Omental fat pad (tissue), 3 donors: ENCODE measurements at regions not wholly inside any gene's neighbourhood (a gene's known extent, or its start where the extent isn't known, plus 50 kb on each side); places are given as distances from the start of the nearest gene placed in this dataset.

ENCODE experiments used
- ATAC-seq: fragments of 150-250 bp; one replicate; pipeline ENCODE4 v1.9.1; 2016; ENCODE audit warnings: mild to moderate bottlenecking, moderate library complexity; ENCODE audit not compliant: low FRiP score
- DNase-seq: peaks from one replicate; pipeline ENCODE4 v3.0.0-alpha.2; 2019; ENCODE audit warnings: low spot score
- TF ChIP-seq, protein P1 (sequence below), 3 donors: fragments of 450-650 bp; IDR thresholded peaks; one replicate each; pipeline ENCODE4 v1.5.1; 2016 to 2017; ENCODE audit warnings: antibody characterized with exemption in 3 of 3, mild to moderate bottlenecking in 3 of 3, moderate library complexity in 2 of 3

DNA sequence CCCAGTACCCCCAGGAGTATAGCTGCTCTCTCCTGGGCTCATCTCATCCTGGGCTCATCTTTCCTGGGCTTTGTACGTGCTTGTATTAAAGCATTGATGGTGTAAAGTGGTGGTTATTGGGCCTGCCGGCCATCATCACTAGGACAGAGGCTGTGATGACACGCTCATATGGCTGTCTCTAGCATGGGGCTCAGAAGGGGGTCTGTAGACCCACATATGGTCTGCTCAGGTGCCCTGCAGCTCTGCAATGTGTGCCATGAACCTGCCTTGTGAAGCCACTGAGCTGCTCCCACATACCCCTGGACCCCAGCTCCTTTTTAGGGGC is 143.4 kb downstream of the CDC5L start:
- ATAC-seq, result no peak
- DNase-seq, result no peak
- TF ChIP-seq, protein P1, sequence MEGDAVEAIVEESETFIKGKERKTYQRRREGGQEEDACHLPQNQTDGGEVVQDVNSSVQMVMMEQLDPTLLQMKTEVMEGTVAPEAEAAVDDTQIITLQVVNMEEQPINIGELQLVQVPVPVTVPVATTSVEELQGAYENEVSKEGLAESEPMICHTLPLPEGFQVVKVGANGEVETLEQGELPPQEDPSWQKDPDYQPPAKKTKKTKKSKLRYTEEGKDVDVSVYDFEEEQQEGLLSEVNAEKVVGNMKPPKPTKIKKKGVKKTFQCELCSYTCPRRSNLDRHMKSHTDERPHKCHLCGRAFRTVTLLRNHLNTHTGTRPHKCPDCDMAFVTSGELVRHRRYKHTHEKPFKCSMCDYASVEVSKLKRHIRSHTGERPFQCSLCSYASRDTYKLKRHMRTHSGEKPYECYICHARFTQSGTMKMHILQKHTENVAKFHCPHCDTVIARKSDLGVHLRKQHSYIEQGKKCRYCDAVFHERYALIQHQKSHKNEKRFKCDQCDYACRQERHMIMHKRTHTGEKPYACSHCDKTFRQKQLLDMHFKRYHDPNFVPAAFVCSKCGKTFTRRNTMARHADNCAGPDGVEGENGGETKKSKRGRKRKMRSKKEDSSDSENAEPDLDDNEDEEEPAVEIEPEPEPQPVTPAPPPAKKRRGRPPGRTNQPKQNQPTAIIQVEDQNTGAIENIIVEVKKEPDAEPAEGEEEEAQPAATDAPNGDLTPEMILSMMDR (IDR thresholded peaks at IDR 0.05), result no peak

DNA sequence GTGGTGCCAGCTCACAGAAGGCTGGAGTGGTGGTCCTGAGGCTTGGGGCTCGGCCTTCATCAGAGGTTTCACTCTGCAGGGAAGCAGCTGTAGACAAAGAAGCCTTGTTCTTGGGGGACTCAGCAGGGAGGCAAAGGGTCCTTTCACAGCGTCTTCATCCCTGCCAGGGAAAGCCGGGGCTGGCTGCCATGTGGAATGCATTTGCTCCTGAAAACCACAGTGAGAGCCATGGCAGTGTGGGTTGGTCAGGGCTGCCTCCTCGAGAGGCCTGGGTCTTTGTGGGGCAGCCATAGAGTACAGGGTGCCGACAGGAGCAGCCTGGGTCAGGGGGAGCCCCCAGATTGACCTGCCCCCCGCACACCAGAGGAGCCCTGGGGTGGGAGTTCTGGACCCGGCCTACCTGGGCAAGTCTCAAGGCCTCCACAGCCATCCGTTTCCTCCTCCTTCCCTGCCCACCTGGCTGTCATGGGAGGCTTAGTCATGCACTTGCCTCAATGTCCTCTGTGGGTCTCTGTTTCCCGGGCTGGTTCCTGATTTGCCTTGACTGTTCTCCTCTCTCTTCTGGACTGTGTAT is 144.0 kb downstream of the CDC5L start:
- no peak for ATAC-seq
- TF ChIP-seq, protein P1 (IDR thresholded peaks at IDR 0.05), result no peak
- DNase-seq, result no peak

DNA sequence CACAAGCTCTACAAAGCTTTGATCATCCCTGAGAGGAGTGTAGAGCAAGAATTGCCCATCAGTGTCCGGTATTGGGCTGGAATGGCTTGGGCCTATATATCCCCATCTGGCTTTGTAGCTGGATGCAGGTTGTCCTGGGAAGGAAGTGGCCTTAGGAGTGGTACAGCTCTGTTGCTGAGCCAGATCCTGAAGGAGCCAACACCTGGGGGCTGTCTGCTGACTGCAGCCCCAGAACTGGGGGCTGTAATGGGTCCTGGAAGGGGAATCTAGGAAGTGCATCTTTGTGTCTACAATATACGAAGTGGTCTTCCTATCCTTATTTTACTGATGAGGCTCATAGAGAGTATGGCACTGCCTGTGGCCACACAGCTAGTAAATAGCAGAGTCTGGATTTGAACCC is 145.9 kb downstream of the CDC5L start:
- ATAC-seq (no peak), DNase-seq (no peak)
- TF ChIP-seq, protein P1 (IDR thresholded peaks at IDR 0.05), result no peak

DNA sequence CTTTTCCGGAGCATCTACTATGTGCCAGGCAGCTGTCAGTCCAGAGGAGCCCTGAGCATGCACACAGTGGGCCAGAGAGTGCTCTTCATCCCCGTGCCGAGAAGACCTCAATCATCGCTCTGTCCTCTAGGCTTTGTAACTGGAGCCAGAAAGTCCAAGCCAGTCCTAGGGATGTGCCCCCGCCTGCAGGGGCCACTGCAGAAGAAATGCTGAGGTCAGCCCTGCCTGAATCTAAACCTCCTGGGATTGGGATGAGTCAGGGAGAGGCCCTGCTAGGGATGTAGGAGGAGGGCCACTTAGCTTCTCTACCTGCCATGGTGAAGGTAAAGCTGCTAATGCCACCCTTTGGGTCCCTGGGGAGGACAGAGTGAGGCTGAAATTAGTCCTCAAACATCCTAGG is 146.8 kb downstream of the CDC5L start:
- no peak for ATAC-seq
- DNase-seq, result no peak

DNA sequence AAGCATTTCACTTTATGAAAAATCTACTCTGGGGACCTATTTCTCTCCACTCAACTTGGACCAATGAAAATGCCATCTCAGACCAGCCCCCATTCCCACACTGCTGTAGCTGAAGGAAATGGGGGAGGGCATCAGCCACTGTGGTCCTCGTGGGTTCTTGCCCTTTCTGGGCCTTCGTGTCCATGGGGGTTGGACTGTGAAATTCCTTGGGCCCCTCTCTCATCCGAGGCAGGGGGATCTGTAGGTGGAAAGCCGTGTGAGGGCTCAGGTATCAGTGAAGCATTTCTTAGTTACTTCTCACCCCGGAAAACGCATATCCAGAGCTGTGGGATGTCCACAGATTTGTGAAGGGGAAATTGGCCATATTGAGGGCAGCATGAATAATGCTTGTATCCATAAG is 147.9 kb downstream of the CDC5L start:
- ATAC-seq, result no peak
- DNase-seq, result no peak
- TF ChIP-seq, protein P1 (IDR thresholded peaks at IDR 0.05), result no peak

More for the DNA sequence above, 146.8 kb downstream of the CDC5L start:
- TF ChIP-seq, protein P1 (IDR thresholded peaks at IDR 0.05), result no peak

DNA sequence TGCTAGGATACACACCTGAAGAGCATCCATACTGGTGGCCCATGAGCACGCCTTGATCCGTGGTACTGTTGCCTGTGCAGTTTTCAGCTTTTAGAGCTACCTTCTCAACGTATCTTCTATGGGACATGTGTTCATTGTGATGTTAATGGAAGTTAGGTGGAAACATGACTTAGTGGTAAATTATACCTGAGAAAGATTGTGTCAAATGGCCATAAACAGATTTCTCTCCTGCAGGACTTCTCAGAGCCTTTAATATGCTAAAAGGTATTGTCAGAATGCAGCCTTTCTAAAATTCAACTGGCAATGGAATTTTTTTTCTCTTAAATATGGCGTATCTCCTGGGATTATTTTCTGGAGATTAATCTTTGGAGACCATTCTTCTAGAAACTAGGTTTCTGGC is 148.5 kb downstream of the CDC5L start:
- ATAC-seq (no peak), DNase-seq (no peak)
- TF ChIP-seq, protein P1 (IDR thresholded peaks at IDR 0.05), result no peak

DNA sequence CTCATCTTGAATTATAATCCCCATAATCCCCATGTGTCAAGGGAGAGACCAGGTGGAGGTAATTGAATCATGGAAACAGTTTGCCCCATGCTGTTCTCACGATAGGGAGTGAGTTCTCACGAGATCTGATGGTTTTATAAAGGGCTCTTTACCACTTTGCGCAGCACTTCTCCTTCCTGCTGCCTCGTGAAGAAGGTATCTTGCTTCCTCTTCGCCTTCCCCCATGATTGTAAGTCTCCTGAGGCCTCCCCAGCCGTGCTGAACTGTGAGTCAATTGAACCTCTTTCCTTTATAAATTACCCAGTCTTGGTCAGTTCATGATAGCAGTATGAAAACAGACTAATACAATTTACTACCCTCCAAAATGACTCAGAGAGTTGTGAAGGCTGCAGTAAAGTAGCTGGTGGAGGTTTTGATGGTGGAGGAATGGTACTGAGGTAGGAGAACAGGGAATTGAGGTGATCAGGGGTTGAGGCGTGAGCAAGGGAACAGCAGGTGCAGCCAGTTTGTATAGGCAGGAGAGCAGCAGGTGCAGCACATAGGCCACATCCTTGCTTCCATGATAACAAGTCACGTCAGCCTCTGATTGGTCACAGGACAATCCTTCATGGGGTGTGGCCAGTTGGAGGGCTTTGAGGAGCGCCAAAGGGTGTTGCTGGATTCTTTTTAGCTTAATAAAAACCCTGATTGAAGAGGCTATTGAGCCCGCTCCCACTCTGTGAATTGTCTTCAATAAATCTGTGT is 150.0 kb downstream of the CDC5L start:
- TF ChIP-seq, protein P1 (IDR thresholded peaks at IDR 0.05), result no peak
- no peak for ATAC-seq
- DNase-seq, result no peak
